ENCODE measurements at regions not wholly inside any gene's neighbourhood (a gene's known extent, or its start where the extent isn't known, plus 50 kb on each side); places are given as distances from the start of the nearest gene placed in this dataset.

GRCh38 chr14:85466678-85467077 lies 63.3 kb upstream of the FLRT2 start:
- DNase-seq (ENCODE audit: low read depth, low spot score) (no peak), ATAC-seq (no peak)
- Histone ChIP-seq H3K27ac (ENCODE audit: low read length) (no peak overlapping the region), H3K27me3 (ENCODE audit: control insufficient read depth, insufficient read depth, low read length) (no peaks in the 10 kb centered on the region), H3K9me3 (ENCODE audit: control insufficient read depth, insufficient read depth, low read depth, low read length) (no peaks in the 10 kb centered on the region), H3K4me1 (ENCODE audit: control insufficient read depth, insufficient read depth, low read length) (no peaks in the 10 kb centered on the region), H3K4me3 (ENCODE audit: low read depth in 2 of 2, low read length in 2 of 2) (no peak overlapping the region), H3K36me3 (ENCODE audit: control insufficient read depth, insufficient read depth, low read length) (no peaks in the 10 kb centered on the region)
- ChIA-PET CTCF (no interaction called here), POLR2A (no interaction called here)
- no peak for TF ChIP-seq POLR2AphosphoS5 (IDR thresholded peaks at IDR 0.05; ENCODE audit: low read depth, low read length)
- no peak for TF ChIP-seq TCF7L2 (IDR thresholded peaks at IDR 0.05; ENCODE audit: low read depth, low read length)
- TF ChIP-seq CTCF (IDR thresholded peaks at IDR 0.05) = no peak
- intact Hi-C loops (cut with micrococcal nuclease; ENCODE audit: unreplicated experiment) = no loop called here
- in situ Hi-C loops (cut with HindIII; ENCODE audit: low pct_unique_long_range_greater_than_20kb, low sequenced_read_pairs) = no loop called here
- BruUV-seq (replicated peaks) = no TSS peak

- no TSS peak for BruUV-seq (replicated peaks)
- intact Hi-C loops (cut with micrococcal nuclease; ENCODE audit: unreplicated experiment) = no loop called here
- CTCF ChIA-PET = no interaction called here
Measured at GRCh38 chr14:85468816-85469215, 61.1 kb upstream of the FLRT2 start.

More at GRCh38 chr14:85468816-85469215, 61.1 kb upstream of the FLRT2 start:
- no peaks in the 10 kb centered on the region for H3K9me3 ChIP-seq (ENCODE audit: control insufficient read depth, insufficient read depth, low read depth, low read length)
- TF ChIP-seq REST (IDR thresholded peaks at IDR 0.05; ENCODE audit: insufficient read depth in 1 of 2, low read depth in 2 of 2, low read length in 1 of 2) (no peak), CTCF (IDR thresholded peaks at IDR 0.05) (no peak), POLR2AphosphoS5 (IDR thresholded peaks at IDR 0.05; ENCODE audit: low read depth, low read length) (no peak), TCF7L2 (IDR thresholded peaks at IDR 0.05; ENCODE audit: low read depth, low read length) (no peak), SIN3A (IDR thresholded peaks at IDR 0.05; ENCODE audit: borderline replicate concordance, insufficient read depth, low read depth, low read length) (no peak)
- H3K4me1 ChIP-seq (ENCODE audit: control insufficient read depth, insufficient read depth, low read length) = no peaks in the 10 kb centered on the region
- in situ Hi-C loops (cut with HindIII; ENCODE audit: low pct_unique_long_range_greater_than_20kb, low sequenced_read_pairs) = no loop called here
- H3K36me3 ChIP-seq (ENCODE audit: control insufficient read depth, insufficient read depth, low read length) = no peaks in the 10 kb centered on the region
- no peak for ATAC-seq
- H3K4me3 ChIP-seq (ENCODE audit: low read depth in 2 of 2, low read length in 2 of 2) = no peak overlapping the region
- H3K27me3 ChIP-seq (ENCODE audit: control insufficient read depth, insufficient read depth, low read length) = no peaks in the 10 kb centered on the region
- POLR2A ChIA-PET = no interaction called here
- H3K27ac ChIP-seq (ENCODE audit: low read length) = no peak overlapping the region
- DNase-seq (ENCODE audit: low read depth, low spot score) = no peak
